Prostate gland (tissue), 2 donors: ENCODE measurements at regions not wholly inside any gene's neighbourhood (a gene's known extent, or its start where the extent isn't known, plus 50 kb on each side); places are given as distances from the start of the nearest gene placed in this dataset.

Experiments used
- DNase-seq: peaks from one replicate; pipeline ENCODE4 v3.0.0-alpha.2; 2019; ENCODE audit warnings: low spot score
- H3K27ac ChIP-seq, 2 donors: fragments of 200-600 bp; sonication (generic); 2 replicates each; pipeline ENCODE4 v1.5.1; 2017 to 2019
- H3K27me3 ChIP-seq: fragments of 200-600 bp; sonication (generic); replicated peaks from 2 replicates; pipeline ENCODE4 v1.5.1; 2019; ENCODE audit not compliant: insufficient read depth
- H3K36me3 ChIP-seq, 2 donors: fragments of 200-600 bp; sonication (generic); 1 replicate in 1 of 2; 2 replicates in 1 of 2; pipeline versions ENCODE4 v1.5.1 to v1.8.1; 2017 to 2019
- H3K4me1 ChIP-seq: fragments of 200-600 bp; sonication (generic); replicated peaks from 2 replicates; pipeline ENCODE4 v1.5.1; 2019
- H3K4me3 ChIP-seq, 2 donors: fragments of 200-600 bp; sonication (generic); 2 replicates each; pipeline ENCODE4 v1.5.1; 2017 to 2019
- H3K9me3 ChIP-seq: fragments of 200-600 bp; sonication (generic); 2 replicates; pipeline ENCODE4 v1.5.1; 2017
- CTCF ChIP-seq, 4 experiments: fragments of 200-600 bp in 2 of 4; fragments of 450-650 bp in 2 of 4; sonication (generic) in 2 of 4; IDR thresholded peaks; 1 replicate in 3 of 4; 2 replicates in 1 of 4; pipeline ENCODE4 v1.5.1; 2016 to 2019; ENCODE audit warnings: antibody characterized with exemption in 4 of 4, mild to moderate bottlenecking in 2 of 4, moderate library complexity in 2 of 4
- POLR2A ChIP-seq: fragments of 450-650 bp; IDR thresholded peaks from one replicate; pipeline ENCODE4 v1.6.1; 2016; ENCODE audit warnings: antibody characterized with exemption, mild to moderate bottlenecking
- POLR2AphosphoS5 ChIP-seq: sonication (generic); formaldehyde crosslinking; IDR thresholded peaks from one replicate; pipeline ENCODE4 v1.6.1; 2017; ENCODE audit warnings: antibody characterized with exemption
- WGBS: methylation state at CpG from one replicate; pipeline ENCODE4 v1.1.5; 2018; 5-methylcytosine and 5-hydroxymethylcytosine counted together
- intact Hi-C: fragments of 100-400 bp; cut with DNase I; formaldehyde crosslinking; loops from one replicate; pipeline ENCODE4 v1.14.2; 2022

- no peaks in the 10 kb centered on the region for H3K9me3 ChIP-seq
- no peak overlapping the region for H3K4me3 ChIP-seq
- no peaks in the 10 kb centered on the region for H3K4me1 ChIP-seq
- WGBS: 56% methylated on average over 3 of the region's 3 CpGs
- H3K27me3 ChIP-seq: no peaks in the 10 kb centered on the region
- no peaks in the 10 kb centered on the region for H3K36me3 ChIP-seq
- no peak for TF ChIP-seq POLR2AphosphoS5
- TF ChIP-seq CTCF (IDR thresholded peaks at IDR 0.05): no peak
- TF ChIP-seq POLR2A: no peak
- no peak overlapping the region for H3K27ac ChIP-seq
- DNase-seq: no peak
- intact Hi-C loops: no loop called here
Observed at GRCh38 chr13:47454986-47455385, 546.1 kb downstream of the SUCLA2 start.

GRCh38 chr13:47437406-47437805 is 540.6 kb upstream of the HTR2A start:
- no peak for TF ChIP-seq POLR2AphosphoS5
- no peak for TF ChIP-seq CTCF (IDR thresholded peaks at IDR 0.05)
- TF ChIP-seq POLR2A: no peak
- Histone ChIP-seq H3K27me3 (no peaks in the 10 kb centered on the region), H3K9me3 (no peaks in the 10 kb centered on the region), H3K36me3 (no peaks in the 10 kb centered on the region), H3K27ac (no peak overlapping the region), H3K4me1 (no peaks in the 10 kb centered on the region), H3K4me3 (no peak overlapping the region)
- intact Hi-C loops: no loop called here
- WGBS: 64% methylated on average over 2 of the region's 2 CpGs
- DNase-seq: no peak

GRCh38 chr13:47433461-47434005 is 536.7 kb upstream of the HTR2A start:
- Histone ChIP-seq H3K9me3 (no peaks in the 10 kb centered on the region), H3K27ac (no peak overlapping the region), H3K4me1 (no peaks in the 10 kb centered on the region), H3K36me3 (no peaks in the 10 kb centered on the region), H3K4me3 (no peak overlapping the region), H3K27me3 (no peaks in the 10 kb centered on the region)
- DNase-seq: no peak
- 82% methylated on average over 2 of the region's 2 CpGs for WGBS
- intact Hi-C loops: no loop called here
- TF ChIP-seq CTCF (IDR thresholded peaks at IDR 0.05): no peak
- TF ChIP-seq POLR2A: no peak
- TF ChIP-seq POLR2AphosphoS5: no peak

GRCh38 chr13:47426126-47426849 is 529.4 kb upstream of the HTR2A start:
- Histone ChIP-seq H3K4me1 (no peaks in the 10 kb centered on the region), H3K27me3 (no peaks in the 10 kb centered on the region), H3K27ac (no peak overlapping the region), H3K4me3 (no peak overlapping the region), H3K9me3 (no peaks in the 10 kb centered on the region), H3K36me3 (no peaks in the 10 kb centered on the region)
- intact Hi-C loops: no loop called here
- DNase-seq: no peak
- TF ChIP-seq POLR2A (no peak), POLR2AphosphoS5 (no peak), CTCF (IDR thresholded peaks at IDR 0.05) (no peak)
- WGBS: 65% methylated on average over 3 of the region's 3 CpGs

- H3K4me1 ChIP-seq: no peaks in the 10 kb centered on the region
- no peak overlapping the region for H3K27ac ChIP-seq
- no peak for DNase-seq
- no peaks in the 10 kb centered on the region for H3K9me3 ChIP-seq
- no peak for TF ChIP-seq POLR2A
- TF ChIP-seq CTCF (IDR thresholded peaks at IDR 0.05): no peak
- TF ChIP-seq POLR2AphosphoS5: no peak
- WGBS: 47% methylated on average over 1 of the region's 1 CpG
- no peaks in the 10 kb centered on the region for H3K36me3 ChIP-seq
- intact Hi-C loops: no loop called here
- H3K27me3 ChIP-seq: no peaks in the 10 kb centered on the region
- no peak overlapping the region for H3K4me3 ChIP-seq
Observed at GRCh38 chr13:47421525-47421924, 524.7 kb upstream of the HTR2A start.
